HG02973 (cell line): ENCODE measurements at regions not wholly inside any gene's neighbourhood (a gene's known extent, or its start where the extent isn't known, plus 50 kb on each side); places are given as distances from the start of the nearest gene placed in this dataset.
"Not testable (repeated sequence)": the region's sequence is repeated elsewhere in the genome, so short reads cannot be mapped to it uniquely, and the experiment has no call there.

Experiments used
- ATAC-seq: cut with Tn5 transposase; IDR thresholded peaks from one replicate; pipeline ENCODE4 v1.9.1; 2021; ENCODE audit warnings: moderate library complexity; ENCODE audit not compliant: unreplicated experiment

- no peak for ATAC-seq
Observed at GRCh38 chr2:8119782-8120505, 561.9 kb upstream of the ID2 start.

- no peak for ATAC-seq
Observed at GRCh38 chr2:8120506-8120860, 561.4 kb upstream of the ID2 start.

GRCh38 chr2:8121022-8121825 is 560.6 kb upstream of the ID2 start:
- no peak for ATAC-seq

- ATAC-seq, result no peak
Observed at GRCh38 chr2:8121826-8122513, 559.9 kb upstream of the ID2 start.

GRCh38 chr2:8122520-8122919 is 559.3 kb upstream of the ID2 start:
- no peak for ATAC-seq

GRCh38 chr2:8123464-8123863 is 558.4 kb upstream of the ID2 start:
- ATAC-seq, result no peak

- no peak for ATAC-seq
Observed at GRCh38 chr2:8125741-8126711, 555.8 kb upstream of the ID2 start.

- ATAC-seq, result no peak
Observed at GRCh38 chr2:8126783-8127182, 555.1 kb upstream of the ID2 start.

- not testable (repeated sequence) for ATAC-seq
Observed at GRCh38 chr2:8131423-8131822, 550.4 kb upstream of the ID2 start.

GRCh38 chr2:8132351-8132831 is 549.5 kb upstream of the ID2 start:
- ATAC-seq, result no peak

- ATAC-seq, result no peak
Observed at GRCh38 chr2:8132879-8133278, 549.0 kb upstream of the ID2 start.

GRCh38 chr2:8133363-8133762 is 548.5 kb upstream of the ID2 start:
- no peak for ATAC-seq

- no peak for ATAC-seq
Observed at GRCh38 chr2:8133913-8134472, 547.9 kb upstream of the ID2 start.

- ATAC-seq, result no peak
Observed at GRCh38 chr2:8134473-8134932, 547.4 kb upstream of the ID2 start.

GRCh38 chr2:8134985-8135682 is 546.7 kb upstream of the ID2 start:
- no peak for ATAC-seq

GRCh38 chr2:8137801-8138200 is 544.1 kb upstream of the ID2 start:
- no peak for ATAC-seq

GRCh38 chr2:8138525-8138922 is 543.3 kb upstream of the ID2 start:
- no peak for ATAC-seq

GRCh38 chr2:8138923-8139667 is 542.8 kb upstream of the ID2 start:
- ATAC-seq, result no peak

- ATAC-seq, result no peak
Observed at GRCh38 chr2:8139668-8140200, 542.1 kb upstream of the ID2 start.
